Aorta (tissue), 5 donors: ENCODE measurements at regions not wholly inside any gene's neighbourhood (a gene's known extent, or its start where the extent isn't known, plus 50 kb on each side); places are given as distances from the start of the nearest gene placed in this dataset.

Source experiments
- ATAC-seq: fragments of 200-7000 bp; cut with Tn5 transposase; one replicate; pipeline ENCODE4 v1.9.1; 2022; ENCODE audit warnings: moderate library complexity; ENCODE audit not compliant: low FRiP score
- DNase-seq, 2 donors: peaks; one replicate each; pipeline ENCODE4 v3.0.0-alpha.2; 2020
- H3K27ac ChIP-seq, 2 donors: one replicate each; pipeline ENCODE4 v1.5.1; 2013; ENCODE audit warnings: low read length in 2 of 2, mild to moderate bottlenecking in 2 of 2, moderate library complexity in 2 of 2, control low read depth in 1 of 2, inconsistent platforms in 1 of 2, low read depth in 1 of 2
- H3K27me3 ChIP-seq, 2 donors: one replicate each; pipeline ENCODE4 v1.6.1; 2013; ENCODE audit warnings: control low read depth in 1 of 2, low read length in 1 of 2, mild to moderate bottlenecking in 1 of 2, moderate library complexity in 1 of 2; ENCODE audit not compliant: insufficient read depth in 2 of 2, control insufficient read depth in 1 of 2
- H3K36me3 ChIP-seq, 2 donors: one replicate each; pipeline ENCODE4 v1.6.1; 2013; ENCODE audit warnings: control low read depth in 1 of 2, low read length in 1 of 2, mild to moderate bottlenecking in 1 of 2; ENCODE audit not compliant: insufficient read depth in 2 of 2, control insufficient read depth in 1 of 2
- H3K4me1 ChIP-seq, 2 donors: one replicate each; pipeline ENCODE4 v1.6.1; 2013; ENCODE audit warnings: low read length in 2 of 2, control low read depth in 1 of 2, mild to moderate bottlenecking in 1 of 2, moderate library complexity in 1 of 2; ENCODE audit not compliant: insufficient read depth in 2 of 2, control insufficient read depth in 1 of 2
- H3K4me3 ChIP-seq, 2 donors: one replicate each; pipeline ENCODE4 v1.5.1; 2013; ENCODE audit warnings: low read length in 2 of 2, control low read depth in 1 of 2, mild to moderate bottlenecking in 1 of 2
- H3K9me3 ChIP-seq: one replicate; pipeline ENCODE4 v1.6.1; 2013; ENCODE audit warnings: mild to moderate bottlenecking, low read length; ENCODE audit not compliant: control insufficient read depth
- WGBS, 2 donors: extraction: QIAGEN DNeasy Blood & Tissue Kit; methylation state at CpG; one replicate each; pipeline ENCODE4 v1.1.7; 2013; 5-methylcytosine and 5-hydroxymethylcytosine counted together
- intact Hi-C, 2 donors: fragments of 100-400 bp; cut with DNase I; formaldehyde crosslinking; loops; one replicate each; pipeline versions ENCODE4 v1.14.2 to v1.15.0; 2022
- donor health status: healthy with polysubstance abuse.
- donor health status: Bipolar disorder and iron deficiency.
- donor health status: DM: no; HTN: no; CAD: no.
- donor health status: DM: no; HTN: no; CAD: no.
- donor health status: DM: yes; HTN: yes; CAD: no.

GRCh38 chr3:11706604-11707003 is 62.9 kb upstream of the VGLL4 start:
- H3K4me3 ChIP-seq = no peak overlapping the region
- no peaks in the 10 kb centered on the region for H3K9me3 ChIP-seq
- no peak overlapping the region for H3K27ac ChIP-seq
- 96% methylated on average over 5 of the region's 5 CpGs for WGBS, 2 donors
- H3K27me3 ChIP-seq = no peaks in the 10 kb centered on the region
- ATAC-seq = no peak
- intact Hi-C loops = no loop called here
- H3K36me3 ChIP-seq = peaks cover 0 to 2% of the 10 kb centered on the region in 2 donors
- H3K4me1 ChIP-seq = no peaks in the 10 kb centered on the region
- no peak for DNase-seq

GRCh38 chr3:11705049-11705448 is 61.3 kb upstream of the VGLL4 start:
- no peak for DNase-seq
- Histone ChIP-seq H3K36me3 (peaks cover 2 to 4% of the 10 kb centered on the region in 2 donors), H3K27me3 (no peaks in the 10 kb centered on the region), H3K9me3 (no peaks in the 10 kb centered on the region), H3K27ac (no peak overlapping the region), H3K4me1 (no peaks in the 10 kb centered on the region), H3K4me3 (no peak overlapping the region)
- ATAC-seq = no peak
- 75 to 80% methylated on average over 27 of the region's 27 CpGs for WGBS, 2 donors
- intact Hi-C loops = no loop called here

GRCh38 chr3:11703146-11703545 is 59.4 kb upstream of the VGLL4 start:
- intact Hi-C loops = no loop called here
- DNase-seq (no peak), ATAC-seq (no peak)
- Histone ChIP-seq H3K9me3 (no peaks in the 10 kb centered on the region), H3K4me1 (peaks cover 0 to 3% of the 10 kb centered on the region in 2 donors), H3K27ac (no peak overlapping the region), H3K36me3 (peaks cover 2 to 4% of the 10 kb centered on the region in 2 donors), H3K4me3 (no peak overlapping the region), H3K27me3 (no peaks in the 10 kb centered on the region)
- 37 to 49% methylated on average over 4 of the region's 4 CpGs for WGBS, 2 donors

DNA sequence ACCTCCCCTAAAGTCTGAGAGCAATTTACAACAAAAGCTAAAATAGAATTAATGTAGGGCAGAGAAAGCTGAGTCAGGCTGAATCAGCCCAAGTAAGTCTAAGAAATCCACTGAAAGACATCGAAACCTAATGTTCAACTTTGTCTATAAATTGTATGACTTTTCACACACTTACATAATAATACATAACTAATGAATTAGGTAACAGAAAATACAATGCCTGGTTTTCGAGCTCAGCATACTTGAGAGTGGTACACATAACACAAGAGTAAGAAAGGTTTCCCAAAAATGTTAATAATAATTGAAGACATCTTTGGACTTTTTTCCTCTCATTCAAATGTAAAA is 55.3 kb upstream of the VGLL4 start:
- Histone ChIP-seq H3K4me3 (no peak overlapping the region), H3K36me3 (peaks cover 0 to 4% of the 10 kb centered on the region in 2 donors), H3K27ac (peak overlapping the region in 1 of 2 donors; percentile 23), H3K4me1 (peaks cover 3 to 10% of the 10 kb centered on the region in 2 donors), H3K9me3 (no peaks in the 10 kb centered on the region), H3K27me3 (no peaks in the 10 kb centered on the region)
- ATAC-seq (no peak), DNase-seq (no peak)
- 12 to 24% methylated on average over 2 of the region's 2 CpGs for WGBS, 2 donors
- intact Hi-C loops = no loop called here

DNA sequence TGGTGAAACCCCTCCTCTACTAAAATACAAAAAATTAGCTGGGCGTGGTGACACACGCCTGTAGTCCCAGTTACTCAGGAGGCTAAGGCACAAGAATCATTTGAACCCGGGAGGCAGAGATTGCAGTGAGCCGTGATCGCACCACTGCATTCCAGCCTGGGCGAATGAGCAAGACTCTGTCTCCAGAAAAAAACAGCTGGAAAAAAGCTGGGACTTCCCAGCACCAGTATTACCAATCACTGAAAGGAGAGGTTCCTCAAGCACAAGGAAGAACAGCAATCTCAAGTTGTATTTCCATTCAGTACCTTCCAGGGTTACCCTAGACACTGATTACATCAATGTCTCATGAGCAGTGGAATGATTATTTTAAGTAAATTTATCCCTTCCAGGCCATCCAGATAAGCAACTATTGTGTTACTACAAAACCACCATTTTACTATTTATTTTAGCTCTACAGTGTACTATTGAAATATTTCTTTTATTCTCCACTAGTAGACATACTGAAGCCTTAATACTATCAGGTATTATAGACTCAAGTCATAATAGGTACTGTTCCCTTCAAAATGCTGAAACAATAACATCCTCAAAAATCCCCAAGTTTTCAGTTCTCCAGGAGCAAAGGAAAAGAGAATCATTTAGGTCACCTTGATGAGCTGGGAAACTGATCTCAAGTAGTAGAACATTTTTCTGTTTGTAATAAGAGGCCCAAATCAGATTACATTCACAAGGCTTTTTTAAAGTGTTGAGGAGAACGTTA is 54.8 kb upstream of the VGLL4 start:
- no peak for DNase-seq
- Histone ChIP-seq H3K9me3 (no peaks in the 10 kb centered on the region), H3K4me1 (peaks cover 3 to 10% of the 10 kb centered on the region in 2 donors), H3K36me3 (peaks cover 0 to 4% of the 10 kb centered on the region in 2 donors), H3K4me3 (no peak overlapping the region), H3K27ac (peak overlapping the region in 1 of 2 donors; percentile 23), H3K27me3 (no peaks in the 10 kb centered on the region)
- 73 to 80% methylated on average over 7 of the region's 7 CpGs for WGBS, 2 donors
- no peak for ATAC-seq
- intact Hi-C loops = no loop called here

DNA sequence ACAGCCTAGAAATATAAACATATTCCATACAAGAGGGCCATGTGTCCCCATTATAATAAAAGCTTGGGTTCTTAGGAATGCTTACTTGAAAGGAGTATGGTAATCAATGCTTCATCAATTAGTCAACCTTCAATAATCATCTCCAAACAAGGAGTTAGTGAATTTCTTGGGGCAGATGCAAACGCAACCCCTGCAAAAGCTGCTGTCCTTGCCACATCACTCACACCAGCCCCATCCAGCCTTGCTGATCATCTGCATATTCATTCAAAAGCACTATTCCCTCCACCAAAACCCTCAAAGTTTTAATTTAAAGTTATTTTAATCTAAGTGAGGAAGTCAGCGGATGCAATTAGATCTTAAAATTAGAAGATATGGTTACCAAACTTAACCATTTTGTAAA is 54.0 kb upstream of the VGLL4 start:
- Histone ChIP-seq H3K9me3 (no peaks in the 10 kb centered on the region), H3K27me3 (no peaks in the 10 kb centered on the region), H3K27ac (no peak overlapping the region), H3K4me3 (no peak overlapping the region), H3K4me1 (peaks cover 3 to 10% of the 10 kb centered on the region in 2 donors), H3K36me3 (peaks cover 0 to 4% of the 10 kb centered on the region in 2 donors)
- intact Hi-C loops = no loop called here
- WGBS, 2 donors = 93 to 96% methylated on average over 2 of the region's 2 CpGs
- ATAC-seq = no peak
- DNase-seq = no peak

GRCh38 chr3:11696054-11696453 is 52.3 kb upstream of the VGLL4 start:
- WGBS, 2 donors = 28 to 36% methylated on average over 2 of the region's 2 CpGs
- no peak for ATAC-seq

More at GRCh38 chr3:11696054-11696453, 52.3 kb upstream of the VGLL4 start:
- intact Hi-C loops = no loop called here
- H3K9me3 ChIP-seq = no peaks in the 10 kb centered on the region
- H3K27me3 ChIP-seq = no peaks in the 10 kb centered on the region
- H3K36me3 ChIP-seq = peaks cover 0 to 2% of the 10 kb centered on the region in 2 donors
- no peak overlapping the region for H3K4me3 ChIP-seq
- DNase-seq = no peak
- peaks cover 3 to 10% of the 10 kb centered on the region in 2 donors for H3K4me1 ChIP-seq
- H3K27ac ChIP-seq = no peak overlapping the region
